Esophagus muscularis mucosa (tissue), 4 donors: ENCODE measurements at regions not wholly inside any gene's neighbourhood (a gene's known extent, or its start where the extent isn't known, plus 50 kb on each side); places are given as distances from the start of the nearest gene placed in this dataset.

ENCODE experiments used
- CTCF ChIP-seq, 3 experiments: fragments of 200-600 bp in 2 of 3; fragments of 450-650 bp in 1 of 3; sonication (generic) in 2 of 3; IDR thresholded peaks; one replicate each; pipeline ENCODE4 v1.5.1; 2017 to 2019; ENCODE audit warnings: antibody characterized with exemption in 3 of 3, mild to moderate bottlenecking in 2 of 3, moderate library complexity in 1 of 3
- EP300 ChIP-seq: sonication (generic); formaldehyde crosslinking; IDR thresholded peaks from one replicate; pipeline ENCODE4 v1.6.1; 2017; ENCODE audit warnings: antibody characterized with exemption
- POLR2A ChIP-seq: fragments of 450-650 bp; IDR thresholded peaks from one replicate; pipeline ENCODE4 v1.6.1; 2017; ENCODE audit warnings: antibody characterized with exemption, moderate library complexity, mild to moderate bottlenecking, low read depth
- POLR2AphosphoS5 ChIP-seq, 2 donors: sonication (generic); formaldehyde crosslinking; IDR thresholded peaks; one replicate each; pipeline ENCODE4 v1.6.1; 2017; ENCODE audit warnings: antibody characterized with exemption in 2 of 2

GRCh38 chr10:7036951-7037350 lies 373.9 kb downstream of the SFMBT2 start:
- TF ChIP-seq POLR2A, result no peak
- no peak for TF ChIP-seq CTCF (IDR thresholded peaks at IDR 0.05)
- no peak for TF ChIP-seq EP300
- no peak for TF ChIP-seq POLR2AphosphoS5 (IDR thresholded peaks at IDR 0.05)
